ENCODE measurements at regions not wholly inside any gene's neighbourhood (a gene's known extent, or its start where the extent isn't known, plus 50 kb on each side); places are given as distances from the start of the nearest gene placed in this dataset.
A peak's percentile ranks its signal among the peaks of the same experiment; 100 is the strongest.

DNA sequence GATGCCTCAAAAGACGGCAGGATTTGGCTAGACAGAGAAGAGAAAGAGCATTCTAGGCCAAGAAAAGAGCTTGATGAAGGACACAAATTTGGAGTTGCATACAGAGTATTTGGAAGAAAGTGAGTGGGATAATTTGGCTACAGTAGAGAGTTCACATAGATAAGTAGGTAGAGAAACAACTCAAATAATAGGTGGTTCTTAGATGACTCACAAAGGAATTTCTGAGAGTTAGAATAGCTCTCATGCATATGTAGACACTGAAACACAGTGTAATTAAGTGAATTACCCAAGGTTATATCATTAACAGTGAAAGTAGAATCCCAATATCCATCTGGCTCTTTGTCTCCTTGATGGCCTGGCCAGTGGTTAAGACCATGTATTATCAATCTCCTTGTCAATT is 228.6 kb upstream of the DDI1 start:
- Histone ChIP-seq H3K79me2 (ENCODE audit: insufficient read depth, low read length) (no peaks in the 10 kb centered on the region), H3K27me3 (ENCODE audit: insufficient read depth, low read length) (no peaks in the 10 kb centered on the region), H2AFZ (ENCODE audit: low read depth, low read length) (no peak overlapping the region), H3K36me3 (ENCODE audit: insufficient read depth, low read length) (no peaks in the 10 kb centered on the region), H3K9ac (ENCODE audit: low read length) (no peak overlapping the region), H3K4me3 (ENCODE audit: insufficient read depth, low read depth, low read length) (no peak overlapping the region), H3K9me3 (ENCODE audit: insufficient read depth, low read depth, low read length) (no peaks in the 10 kb centered on the region), H4K20me1 (ENCODE audit: insufficient read depth, low read length) (no peaks in the 10 kb centered on the region), H3K27ac (ENCODE audit: low read depth, low read length) (peak overlapping the region; percentile 20), H3K4me2 (ENCODE audit: low read length) (peak overlapping the region; percentile 31), H3K4me1 (ENCODE audit: insufficient read depth, low read length) (peaks cover 18% of the 10 kb centered on the region)
- DNase-seq (ENCODE audit: low read depth) (peak; percentile 93), FAIRE-seq (peak; percentile 67)
- no peak for TF ChIP-seq EZH2 (IDR thresholded peaks at IDR 0.05; ENCODE audit: insufficient read depth, low read length)
- TF ChIP-seq, protein P1, sequence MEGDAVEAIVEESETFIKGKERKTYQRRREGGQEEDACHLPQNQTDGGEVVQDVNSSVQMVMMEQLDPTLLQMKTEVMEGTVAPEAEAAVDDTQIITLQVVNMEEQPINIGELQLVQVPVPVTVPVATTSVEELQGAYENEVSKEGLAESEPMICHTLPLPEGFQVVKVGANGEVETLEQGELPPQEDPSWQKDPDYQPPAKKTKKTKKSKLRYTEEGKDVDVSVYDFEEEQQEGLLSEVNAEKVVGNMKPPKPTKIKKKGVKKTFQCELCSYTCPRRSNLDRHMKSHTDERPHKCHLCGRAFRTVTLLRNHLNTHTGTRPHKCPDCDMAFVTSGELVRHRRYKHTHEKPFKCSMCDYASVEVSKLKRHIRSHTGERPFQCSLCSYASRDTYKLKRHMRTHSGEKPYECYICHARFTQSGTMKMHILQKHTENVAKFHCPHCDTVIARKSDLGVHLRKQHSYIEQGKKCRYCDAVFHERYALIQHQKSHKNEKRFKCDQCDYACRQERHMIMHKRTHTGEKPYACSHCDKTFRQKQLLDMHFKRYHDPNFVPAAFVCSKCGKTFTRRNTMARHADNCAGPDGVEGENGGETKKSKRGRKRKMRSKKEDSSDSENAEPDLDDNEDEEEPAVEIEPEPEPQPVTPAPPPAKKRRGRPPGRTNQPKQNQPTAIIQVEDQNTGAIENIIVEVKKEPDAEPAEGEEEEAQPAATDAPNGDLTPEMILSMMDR (IDR thresholded peaks at IDR 0.05; ENCODE audit: insufficient read depth, low read depth, low read length) = no peak
- no peaks in the 10 kb centered on the region for H3K9me3 Mint-ChIP-seq (ENCODE audit: unreplicated experiment)
- no peaks in the 10 kb centered on the region for H3K36me3 Mint-ChIP-seq (ENCODE audit: low read depth, unreplicated experiment)
- H3K4me1 Mint-ChIP-seq (ENCODE audit: low read depth, unreplicated experiment) = peaks cover 37% of the 10 kb centered on the region
- H3K4me3 Mint-ChIP-seq (ENCODE audit: unreplicated experiment) = no peak overlapping the region
- no peaks in the 10 kb centered on the region for H3K27me3 Mint-ChIP-seq (ENCODE audit: low read depth, unreplicated experiment)
- no peak overlapping the region for H3K27ac Mint-ChIP-seq (ENCODE audit: unreplicated experiment)

DNA sequence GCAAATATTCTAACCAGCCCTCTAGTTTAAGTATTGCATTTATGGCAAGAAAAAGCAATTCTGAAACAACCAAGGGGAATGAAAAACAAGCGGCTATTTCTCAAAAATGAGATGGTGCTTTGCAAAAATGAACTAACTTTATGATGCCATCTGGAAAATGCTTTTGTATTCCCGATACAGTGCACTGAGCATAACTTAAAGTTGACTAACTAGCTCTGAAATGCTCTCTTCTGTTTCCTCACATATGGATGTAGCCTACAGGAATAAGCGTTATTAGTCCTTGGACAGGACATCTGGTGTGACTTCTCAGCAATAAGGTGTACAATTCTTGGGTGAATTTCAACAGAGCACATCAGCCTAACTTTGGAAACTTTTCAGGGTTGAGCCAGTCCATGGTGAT is 228.2 kb upstream of the DDI1 start:
- FAIRE-seq (peak; percentile 17), DNase-seq (ENCODE audit: low read depth) (peak; percentile 56)
- Histone ChIP-seq H3K4me1 (ENCODE audit: insufficient read depth, low read length) (peaks cover 18% of the 10 kb centered on the region), H3K4me3 (ENCODE audit: insufficient read depth, low read depth, low read length) (no peak overlapping the region), H2AFZ (ENCODE audit: low read depth, low read length) (no peak overlapping the region), H3K9me3 (ENCODE audit: insufficient read depth, low read depth, low read length) (no peaks in the 10 kb centered on the region), H4K20me1 (ENCODE audit: insufficient read depth, low read length) (no peaks in the 10 kb centered on the region), H3K4me2 (ENCODE audit: low read length) (peak overlapping the region; percentile 31), H3K36me3 (ENCODE audit: insufficient read depth, low read length) (no peaks in the 10 kb centered on the region), H3K27ac (ENCODE audit: low read depth, low read length) (no peak overlapping the region), H3K27me3 (ENCODE audit: insufficient read depth, low read length) (no peaks in the 10 kb centered on the region), H3K9ac (ENCODE audit: low read length) (no peak overlapping the region), H3K79me2 (ENCODE audit: insufficient read depth, low read length) (no peaks in the 10 kb centered on the region)
- Mint-ChIP-seq H3K9me3 (ENCODE audit: unreplicated experiment) (no peaks in the 10 kb centered on the region), H3K4me1 (ENCODE audit: low read depth, unreplicated experiment) (peaks cover 34% of the 10 kb centered on the region), H3K27ac (ENCODE audit: unreplicated experiment) (no peak overlapping the region), H3K4me3 (ENCODE audit: unreplicated experiment) (no peak overlapping the region), H3K27me3 (ENCODE audit: low read depth, unreplicated experiment) (no peaks in the 10 kb centered on the region), H3K36me3 (ENCODE audit: low read depth, unreplicated experiment) (no peaks in the 10 kb centered on the region)
- TF ChIP-seq, protein P1 (IDR thresholded peaks at IDR 0.05; ENCODE audit: insufficient read depth, low read depth, low read length) = no peak
- TF ChIP-seq EZH2 (IDR thresholded peaks at IDR 0.05; ENCODE audit: insufficient read depth, low read length) = no peak

DNA sequence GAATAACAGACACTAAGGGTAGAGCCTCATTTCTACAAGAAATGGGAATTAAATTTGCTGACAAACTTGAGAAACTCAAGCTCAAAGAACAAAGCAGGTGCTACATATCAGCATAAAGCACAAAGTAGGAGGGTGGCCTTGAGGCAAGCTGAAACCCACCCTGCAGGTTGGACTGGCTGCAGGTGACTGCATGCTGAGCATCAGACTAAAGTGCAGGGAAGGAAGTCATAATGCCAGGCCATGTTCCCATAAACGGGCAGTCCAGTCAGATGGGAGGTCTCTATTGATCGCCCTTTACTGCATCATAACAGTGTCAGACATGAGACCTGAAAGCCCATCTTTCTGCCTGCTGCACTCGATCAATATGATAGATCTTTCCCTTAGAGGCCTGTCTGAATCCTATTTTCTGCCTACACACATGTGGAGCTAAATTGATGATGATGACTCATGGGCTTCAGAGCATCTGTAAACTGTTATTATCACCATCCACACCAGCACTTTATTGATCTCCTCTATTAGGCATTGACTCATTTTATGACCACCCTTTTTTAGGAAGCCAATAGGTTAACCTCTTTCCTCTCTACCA is 224.5 kb upstream of the DDI1 start:
- no peak overlapping the region for H2AFZ ChIP-seq (ENCODE audit: low read depth, low read length)
- Mint-ChIP-seq H3K27ac (ENCODE audit: unreplicated experiment) (no peak overlapping the region), H3K4me3 (ENCODE audit: unreplicated experiment) (no peak overlapping the region), H3K9me3 (ENCODE audit: unreplicated experiment) (peaks cover 3% of the 10 kb centered on the region), H3K27me3 (ENCODE audit: low read depth, unreplicated experiment) (no peaks in the 10 kb centered on the region), H3K36me3 (ENCODE audit: low read depth, unreplicated experiment) (no peaks in the 10 kb centered on the region), H3K4me1 (ENCODE audit: low read depth, unreplicated experiment) (peaks cover 23% of the 10 kb centered on the region)
- TF ChIP-seq, protein P1 (IDR thresholded peaks at IDR 0.05; ENCODE audit: insufficient read depth, low read depth, low read length) = no peak
- TF ChIP-seq EZH2 (IDR thresholded peaks at IDR 0.05; ENCODE audit: insufficient read depth, low read length) = no peak
- DNase-seq (ENCODE audit: low read depth) (no peak), FAIRE-seq (no peak)
- no peak overlapping the region for H3K9ac ChIP-seq (ENCODE audit: low read length)
- no peaks in the 10 kb centered on the region for H4K20me1 ChIP-seq (ENCODE audit: insufficient read depth, low read length)
- no peak overlapping the region for H3K4me3 ChIP-seq (ENCODE audit: insufficient read depth, low read depth, low read length)
- H3K79me2 ChIP-seq (ENCODE audit: insufficient read depth, low read length) = no peaks in the 10 kb centered on the region
- peak overlapping the region; percentile 25 for H3K4me2 ChIP-seq (ENCODE audit: low read length)
- H3K4me1 ChIP-seq (ENCODE audit: insufficient read depth, low read length) = peaks cover 11% of the 10 kb centered on the region
- H3K36me3 ChIP-seq (ENCODE audit: insufficient read depth, low read length) = no peaks in the 10 kb centered on the region
- no peaks in the 10 kb centered on the region for H3K9me3 ChIP-seq (ENCODE audit: insufficient read depth, low read depth, low read length)
- H3K27me3 ChIP-seq (ENCODE audit: insufficient read depth, low read length) = no peaks in the 10 kb centered on the region
- H3K27ac ChIP-seq (ENCODE audit: low read depth, low read length) = no peak overlapping the region
